HTR-8/SVneo (cell line): ENCODE measurements at regions not wholly inside any gene's neighbourhood (a gene's known extent, or its start where the extent isn't known, plus 50 kb on each side); places are given as distances from the start of the nearest gene placed in this dataset.
"Not testable (repeated sequence)": the region's sequence is repeated elsewhere in the genome, so short reads cannot be mapped to it uniquely, and the experiment has no call there.

Source experiments
- DNase-seq: peaks from one replicate; pipeline ENCODE4 v3.0.0; 2011; ENCODE audit warnings: low spot score, mixed read lengths; ENCODE audit not compliant: insufficient read length
- FAIRE-seq: peaks from 2 replicates; lab custom pipeline; 2011; peaks lifted over from hg19 to GRCh38; lab: Jason Lieb, UNC

DNA sequence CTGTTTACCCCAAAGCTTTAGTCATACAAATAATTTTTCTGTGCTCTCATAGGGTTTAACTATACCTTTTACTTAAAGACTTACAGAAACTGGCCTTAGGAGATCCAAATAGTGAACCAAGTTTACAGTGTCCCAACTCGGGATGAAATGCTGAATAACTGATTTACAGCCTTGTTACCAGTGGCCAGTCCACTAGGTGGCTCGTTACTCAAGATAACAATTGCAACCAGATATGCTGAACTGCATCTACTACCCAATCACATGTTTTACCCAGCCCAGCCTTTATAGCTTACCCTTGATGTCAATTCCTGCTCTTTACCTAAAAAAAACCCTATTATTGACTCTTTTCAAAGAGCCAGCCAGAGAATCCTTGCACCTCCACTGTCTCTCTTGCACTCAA lies 1148.8 kb upstream of the ADGRL4 start:
- no peak for FAIRE-seq
- no peak for DNase-seq

DNA sequence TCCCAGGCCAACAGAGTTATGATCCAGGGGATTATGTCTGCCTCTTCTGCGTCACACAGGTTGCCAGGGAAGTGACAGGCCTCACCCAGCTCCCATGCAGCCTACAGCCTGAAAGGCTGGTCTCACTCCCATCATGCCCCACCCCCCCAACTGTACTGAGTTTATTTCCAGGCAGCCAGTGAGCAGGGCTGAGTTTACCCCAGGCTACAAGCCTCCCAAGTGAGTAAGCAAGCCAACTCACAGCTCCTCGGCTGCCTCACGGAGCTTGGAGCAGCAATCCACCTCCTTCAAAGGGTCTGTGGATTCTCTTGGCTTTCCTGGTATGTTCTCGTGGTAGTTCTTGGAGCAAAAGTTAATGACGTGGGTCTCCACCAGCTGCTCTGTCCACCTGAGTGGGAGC lies 1147.6 kb upstream of the ADGRL4 start:
- no peak for FAIRE-seq

DNA sequence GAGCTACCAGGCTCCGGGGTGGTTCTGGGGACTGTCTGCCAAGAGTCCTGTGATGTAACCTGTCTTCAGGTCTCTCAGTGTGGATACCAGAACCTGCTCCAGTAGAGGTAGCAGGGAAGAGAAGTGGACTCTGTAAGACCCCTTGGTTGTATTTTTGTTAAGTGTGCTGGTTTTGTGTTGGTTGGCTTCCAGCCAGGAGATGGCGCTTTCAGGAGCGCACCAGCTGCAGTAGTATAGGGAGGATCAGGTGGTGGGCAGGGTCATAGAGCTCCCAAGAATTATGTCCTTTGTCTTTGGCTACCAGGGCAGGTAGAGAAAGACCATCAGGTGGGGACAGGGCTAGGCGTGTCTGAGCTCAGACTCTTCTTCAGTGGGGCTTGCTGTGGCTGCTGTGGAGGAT lies 1147.2 kb upstream of the ADGRL4 start:
- no peak for DNase-seq
- no peak for FAIRE-seq

More for the DNA sequence above, 1147.6 kb upstream of the ADGRL4 start:
- no peak for DNase-seq

DNA sequence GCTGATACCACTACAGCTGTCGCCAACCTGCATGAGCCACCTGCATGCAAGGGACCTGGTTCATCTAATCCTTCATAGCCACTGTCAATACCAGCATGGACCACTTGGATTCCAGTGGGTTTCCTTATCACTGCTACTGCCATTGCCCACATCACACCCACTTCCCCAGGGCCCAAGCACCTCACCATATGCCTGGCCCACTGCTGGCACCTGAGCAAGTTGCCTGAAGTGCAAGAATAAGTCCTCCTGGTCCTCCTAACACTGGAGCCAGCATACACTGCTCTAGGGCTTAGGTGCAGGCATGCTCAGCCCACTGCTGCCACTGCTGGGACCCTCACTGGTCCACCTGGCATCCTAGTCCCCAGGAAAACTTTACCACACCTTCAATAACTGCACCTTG lies 1136.8 kb upstream of the ADGRL4 start:
- no peak for DNase-seq
- FAIRE-seq: no peak

DNA sequence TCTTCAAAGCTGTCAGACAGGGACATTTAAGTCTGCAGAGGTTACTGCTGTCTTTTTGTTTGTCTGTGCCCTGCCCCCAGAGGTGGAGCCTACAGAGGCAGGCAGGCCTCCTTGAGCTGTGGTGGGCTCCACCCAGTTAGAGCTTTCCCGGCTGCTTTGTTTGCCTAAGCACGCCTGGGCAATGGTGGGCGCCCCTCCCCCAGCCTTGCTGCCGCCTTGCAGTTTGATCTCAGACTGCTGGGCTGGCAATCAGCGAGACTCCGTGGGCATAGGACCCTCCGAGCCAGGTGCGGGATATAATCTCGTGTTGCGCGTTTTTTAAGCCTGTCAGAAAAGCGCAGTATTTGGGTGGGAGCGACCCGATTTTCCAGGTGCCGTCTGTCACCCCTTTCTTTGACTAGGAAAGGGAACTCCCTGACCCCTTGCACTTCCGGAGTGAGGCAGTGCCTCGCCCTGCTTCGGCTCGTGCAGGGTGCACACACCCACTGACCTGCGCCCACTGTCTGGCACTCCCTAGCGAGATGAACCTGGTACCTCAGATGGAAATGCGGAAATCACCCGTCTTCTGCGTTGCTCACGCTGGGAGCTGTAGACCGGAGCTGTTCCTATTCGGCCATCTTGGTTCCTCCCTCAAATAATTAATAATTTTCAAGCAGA lies 1131.5 kb upstream of the ADGRL4 start:
- DNase-seq, FAIRE-seq: not testable (repeated sequence)

DNA sequence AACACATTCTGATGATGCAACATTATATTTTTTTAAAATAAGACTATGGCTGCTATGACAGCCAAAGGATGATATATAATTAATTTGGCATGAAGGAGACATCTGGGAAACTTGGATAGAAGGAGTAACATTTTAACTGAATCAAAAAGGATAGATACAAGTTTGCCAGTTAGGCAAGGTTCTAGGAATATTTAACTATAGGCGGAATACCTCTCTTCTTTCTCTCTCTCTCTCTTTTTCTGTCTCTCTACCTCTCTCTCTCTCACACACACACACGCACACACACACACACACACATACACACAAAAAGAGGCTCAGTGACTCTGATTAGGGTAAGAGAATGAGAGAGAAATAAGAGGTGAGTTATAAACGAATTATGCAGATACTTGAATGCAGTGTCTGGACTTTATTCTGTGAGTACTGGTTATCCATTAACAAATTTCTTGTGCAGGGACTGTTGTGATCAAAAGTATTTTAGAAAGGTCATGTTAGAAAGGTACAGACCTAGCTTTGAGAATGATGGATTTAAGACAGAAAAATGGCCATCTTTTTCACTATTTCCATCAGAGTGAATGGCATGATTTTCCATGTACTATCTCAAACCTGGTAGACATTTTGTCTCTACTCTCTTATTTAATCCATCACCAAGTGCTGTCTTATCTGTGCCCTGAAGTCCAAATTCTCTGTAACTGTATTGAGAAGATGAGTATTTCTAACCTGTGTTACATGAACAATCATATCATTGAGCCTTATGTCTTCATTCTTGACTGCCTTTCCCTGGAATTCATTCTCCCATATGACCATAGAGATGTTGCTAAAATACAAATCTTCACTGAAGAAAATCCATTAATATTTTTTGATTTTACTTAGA lies 1106.9 kb upstream of the ADGRL4 start:
- DNase-seq (no peak), FAIRE-seq (no peak)

DNA sequence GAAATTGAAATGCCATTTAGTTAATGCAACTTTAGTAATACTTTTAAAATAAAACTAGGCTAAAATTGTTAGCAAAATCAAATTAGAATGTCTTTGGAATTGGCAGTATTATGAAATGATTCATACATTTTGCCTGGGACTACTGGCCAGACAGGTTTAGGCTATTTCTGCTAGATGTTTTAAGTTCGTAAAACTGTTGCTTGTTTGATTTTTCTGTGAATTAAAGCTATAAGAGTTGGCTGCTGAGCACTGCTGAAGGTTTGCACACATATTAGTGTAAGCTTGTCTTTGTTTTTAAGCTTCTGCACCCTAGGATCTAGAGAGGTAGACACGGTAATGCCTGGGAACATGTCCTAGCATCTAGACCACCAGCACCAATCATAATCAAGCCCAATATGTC lies 1094.6 kb upstream of the ADGRL4 start:
- no peak for FAIRE-seq
- DNase-seq: no peak

DNA sequence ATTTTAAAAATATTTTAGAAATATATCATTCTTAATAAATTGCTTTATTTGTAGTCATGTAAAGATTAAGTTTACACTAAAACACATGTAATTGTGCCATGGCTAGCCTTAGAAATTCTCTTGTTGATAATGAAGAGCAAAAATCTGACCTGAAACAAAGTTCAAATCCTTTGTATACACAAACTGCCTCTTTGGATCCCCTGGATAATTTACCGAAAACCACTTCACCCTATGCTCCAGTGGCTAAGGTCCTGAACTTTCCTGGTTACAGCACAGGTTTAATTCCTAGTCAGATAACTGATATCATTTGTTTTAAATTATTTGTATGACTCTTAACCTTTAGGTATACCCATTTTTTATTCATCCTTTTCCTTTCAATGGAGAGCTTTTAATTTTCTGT lies 1093.2 kb upstream of the ADGRL4 start:
- DNase-seq: no peak
- no peak for FAIRE-seq

DNA sequence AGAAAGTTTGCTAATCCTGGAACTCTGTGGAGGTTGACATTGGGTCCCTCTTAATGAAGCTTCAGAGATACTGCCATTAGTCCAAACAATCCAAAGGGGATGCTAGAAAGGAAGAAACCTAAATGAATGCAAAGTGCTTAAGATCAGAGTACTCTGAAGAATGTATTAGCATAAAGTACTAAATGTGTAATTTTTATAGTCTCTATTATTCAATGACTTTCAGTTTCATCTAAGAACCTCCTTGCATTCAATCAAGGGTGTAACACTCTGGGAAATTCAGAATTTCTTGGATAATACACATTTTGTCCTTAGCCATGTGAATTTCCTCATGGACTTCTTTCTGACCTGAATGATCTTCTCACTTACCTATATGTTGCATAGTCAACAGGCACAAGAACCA lies 1078.5 kb upstream of the ADGRL4 start:
- FAIRE-seq (no peak), DNase-seq (no peak)

DNA sequence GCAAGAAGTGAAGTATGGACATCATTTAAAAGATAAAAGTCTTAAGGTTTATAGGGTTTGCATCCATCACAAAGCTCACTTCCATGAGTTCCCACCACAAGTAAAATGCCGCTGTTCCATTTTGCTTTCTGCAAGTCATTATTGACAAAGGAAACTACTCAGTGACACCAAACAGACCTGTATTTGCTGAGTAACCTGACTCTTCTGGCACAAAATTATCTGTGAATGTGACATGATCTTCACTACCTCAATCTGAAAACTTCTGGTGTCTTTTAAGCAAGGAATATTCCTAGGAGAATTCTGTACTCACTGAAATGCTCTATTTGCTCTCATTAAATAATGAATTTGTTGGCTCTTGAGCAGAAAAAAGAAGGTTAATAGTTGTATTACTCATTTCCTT lies 1077.4 kb upstream of the ADGRL4 start:
- FAIRE-seq: no peak
- DNase-seq: no peak

DNA sequence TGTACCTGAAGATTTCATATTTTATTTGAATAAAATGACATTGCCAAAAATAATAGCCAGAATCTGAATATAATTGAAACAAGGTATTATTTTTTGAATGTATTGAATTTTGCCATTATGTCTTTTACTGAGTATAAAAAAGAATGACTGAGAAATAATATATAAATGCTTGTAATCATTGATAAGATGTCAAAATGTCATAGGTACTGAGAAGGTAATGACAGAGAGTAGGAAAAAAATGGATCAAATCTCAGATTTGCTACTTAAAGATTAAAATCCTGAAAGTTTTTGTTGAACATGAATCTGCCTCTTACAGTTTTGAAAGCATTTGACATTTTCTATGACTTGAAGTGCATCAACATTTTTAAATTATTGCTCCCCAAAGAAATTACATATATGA lies 1069.9 kb upstream of the ADGRL4 start:
- FAIRE-seq (no peak), DNase-seq (no peak)

DNA sequence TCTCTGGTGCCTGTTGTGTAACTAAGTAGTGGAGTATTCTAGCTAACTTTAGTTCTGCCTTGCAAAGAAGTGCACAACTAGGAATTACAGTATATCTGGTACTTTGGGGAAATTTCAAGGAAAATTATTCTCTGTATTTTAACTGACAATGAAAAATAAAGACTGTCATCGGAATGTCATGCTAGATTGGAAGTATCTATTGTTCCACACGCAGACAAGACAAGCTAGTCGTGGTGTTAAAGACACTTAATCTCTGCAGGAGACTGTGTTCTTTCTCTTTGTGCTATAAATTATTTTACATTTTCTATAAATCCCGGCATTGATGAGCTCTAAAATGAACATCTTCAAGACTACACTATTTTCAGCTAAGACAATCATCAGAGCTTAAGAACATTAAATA lies 1068.8 kb upstream of the ADGRL4 start:
- FAIRE-seq (no peak), DNase-seq (no peak)

DNA sequence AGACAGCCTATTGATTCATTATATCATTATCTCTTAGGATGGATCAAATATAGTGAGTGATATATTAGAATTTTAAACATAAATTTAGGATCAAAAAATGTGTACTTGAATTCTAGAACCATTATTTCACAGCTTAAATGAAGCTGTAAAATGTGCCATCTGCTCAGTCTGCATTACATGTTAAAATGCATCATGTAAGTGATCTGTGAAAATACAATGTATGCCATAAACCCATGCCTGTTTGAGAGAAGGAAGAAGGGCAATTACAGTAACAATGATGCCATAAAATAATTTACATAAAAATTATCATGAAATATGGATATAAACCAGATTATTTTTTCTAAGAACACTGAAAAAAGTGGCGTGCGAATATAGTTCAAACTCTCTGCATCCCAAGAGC lies 1066.0 kb upstream of the ADGRL4 start:
- FAIRE-seq: no peak
- no peak for DNase-seq

DNA sequence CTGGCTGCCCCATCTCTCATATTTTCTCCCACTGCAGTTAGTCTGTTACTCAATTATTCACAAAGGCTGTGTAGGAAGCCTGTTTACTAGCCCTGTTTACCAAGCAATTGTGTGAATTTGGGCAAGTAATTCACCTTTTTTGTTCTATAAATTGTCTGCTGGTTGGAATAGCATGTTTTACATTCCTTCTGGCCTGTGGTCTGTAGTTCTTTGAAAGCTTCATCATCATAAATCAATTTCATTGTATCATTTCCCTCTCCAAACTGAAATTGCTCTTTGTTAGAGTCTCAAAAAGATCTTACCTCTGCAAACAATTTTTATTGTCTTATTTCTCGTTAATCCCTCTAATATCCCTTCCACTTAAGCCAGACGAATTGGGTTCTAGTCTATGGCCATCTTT lies 1059.5 kb upstream of the ADGRL4 start:
- FAIRE-seq (no peak), DNase-seq (no peak)

DNA sequence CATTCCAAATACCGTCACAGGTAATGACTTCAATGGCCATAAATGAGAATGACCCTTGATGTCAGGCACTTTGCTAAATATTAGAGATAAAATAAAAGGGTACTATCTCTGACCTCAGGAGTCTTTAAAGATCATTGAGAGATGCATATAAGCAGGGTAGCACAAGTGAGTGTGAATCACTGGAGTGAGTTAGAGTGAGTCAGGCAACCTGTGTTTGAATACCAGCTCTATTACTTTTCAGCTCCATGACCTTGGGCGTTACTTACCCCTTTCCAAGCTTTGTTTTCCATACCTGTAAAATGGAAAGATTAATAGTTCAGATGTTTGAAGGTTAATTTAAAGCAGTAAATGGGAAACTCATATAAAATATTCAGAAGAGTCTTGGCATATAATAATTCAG lies 1058.0 kb upstream of the ADGRL4 start:
- FAIRE-seq: no peak
- DNase-seq: no peak

DNA sequence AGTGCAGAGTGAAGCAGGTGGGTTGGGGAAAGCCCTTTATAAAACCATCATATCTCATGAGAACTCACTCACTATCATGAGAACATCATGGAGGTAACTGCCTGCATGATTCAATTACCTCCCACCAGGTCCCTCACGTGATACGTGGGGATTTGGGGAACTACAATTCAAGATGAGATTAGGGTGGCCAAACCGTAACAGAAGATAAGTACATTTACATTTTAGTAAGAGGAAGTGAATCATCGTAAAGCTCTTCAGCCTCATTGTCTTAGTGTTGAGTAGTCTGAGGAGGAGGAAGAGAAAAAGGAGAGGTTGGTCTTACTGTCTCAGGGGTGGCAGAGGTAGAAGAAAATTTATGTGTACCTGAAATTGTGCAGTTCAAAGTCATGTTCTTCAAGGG lies 1053.4 kb upstream of the ADGRL4 start:
- no peak for FAIRE-seq

DNA sequence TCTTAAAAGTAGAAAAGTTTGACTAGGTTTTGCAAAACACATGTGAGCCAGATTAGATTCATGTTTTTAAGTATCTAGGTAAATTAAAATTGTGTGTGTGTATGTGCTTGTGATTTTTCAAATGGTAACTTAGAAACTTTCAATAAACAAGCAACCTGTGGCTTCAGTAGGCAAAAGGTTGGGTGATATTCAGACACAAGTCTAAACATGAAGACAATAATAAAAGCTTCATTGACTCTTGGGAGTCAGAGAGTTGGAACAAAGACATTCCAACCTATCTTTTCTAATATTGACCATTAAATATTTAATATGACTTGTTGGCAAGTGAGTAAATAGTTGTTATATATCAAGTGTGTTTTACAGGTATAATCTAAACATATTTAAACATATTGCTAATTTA lies 1049.6 kb upstream of the ADGRL4 start:
- DNase-seq (no peak), FAIRE-seq (no peak)

More for the DNA sequence above, 1053.4 kb upstream of the ADGRL4 start:
- DNase-seq: no peak

DNA sequence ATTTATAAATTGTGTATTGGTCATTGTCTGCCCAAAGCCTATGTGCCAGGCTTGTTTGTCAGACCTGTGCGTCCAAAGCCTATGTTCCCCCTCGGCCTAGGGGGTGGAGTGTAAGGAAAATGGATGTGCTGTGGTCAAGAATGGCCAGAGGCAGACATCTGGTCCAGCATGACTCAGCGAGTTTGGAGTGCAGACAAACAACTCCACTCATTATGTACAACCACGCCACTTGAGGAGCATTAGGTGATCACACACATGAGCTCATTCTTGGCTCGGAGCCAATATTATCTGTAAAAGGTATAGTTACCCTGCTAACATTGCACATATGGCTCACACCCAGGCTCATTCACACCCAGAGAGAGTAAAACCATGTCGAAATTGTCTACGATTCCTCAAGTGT lies 1047.6 kb upstream of the ADGRL4 start:
- no peak for FAIRE-seq
- DNase-seq: no peak

DNA sequence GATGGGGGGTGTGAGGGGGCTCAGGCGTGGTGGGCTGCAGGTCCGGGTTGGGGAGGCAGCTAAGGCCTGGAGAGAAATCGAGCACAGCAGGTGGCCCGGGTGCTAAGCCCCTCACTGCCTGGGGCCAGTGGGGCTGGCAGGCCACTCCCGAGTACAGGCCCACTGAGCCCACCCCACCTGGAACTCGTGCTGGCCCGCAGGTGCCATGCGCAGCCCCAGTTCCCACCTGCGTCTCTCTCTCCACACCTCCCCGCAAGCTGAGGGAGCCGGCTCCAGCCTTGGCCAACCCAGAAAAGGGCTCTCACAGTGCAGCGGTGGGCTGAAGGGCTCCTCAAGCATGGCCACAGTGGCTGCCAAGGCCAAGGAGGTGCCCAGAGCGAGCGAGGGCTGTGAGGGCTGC lies 1047.1 kb upstream of the ADGRL4 start:
- no peak for FAIRE-seq
- DNase-seq: no peak

DNA sequence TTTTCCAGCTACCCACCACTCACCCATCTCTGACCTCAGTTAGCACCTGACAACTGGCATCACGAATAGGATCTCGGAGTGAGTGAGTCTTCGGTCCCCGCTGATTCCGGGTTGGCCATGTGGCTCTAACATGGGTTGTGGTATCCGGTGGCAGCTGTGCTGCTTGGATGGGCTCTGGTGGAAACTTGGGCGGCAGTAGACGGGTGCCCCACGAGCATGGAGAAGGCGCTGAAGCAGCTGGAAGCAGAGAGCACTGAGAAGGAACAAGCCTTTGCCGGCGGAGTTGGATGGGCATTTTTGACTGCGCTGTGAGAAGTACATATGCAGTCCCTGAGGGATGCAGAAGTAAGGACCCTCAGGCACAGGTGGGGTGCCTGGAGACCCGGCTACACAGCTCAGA lies 1044.0 kb upstream of the ADGRL4 start:
- DNase-seq: no peak

DNA sequence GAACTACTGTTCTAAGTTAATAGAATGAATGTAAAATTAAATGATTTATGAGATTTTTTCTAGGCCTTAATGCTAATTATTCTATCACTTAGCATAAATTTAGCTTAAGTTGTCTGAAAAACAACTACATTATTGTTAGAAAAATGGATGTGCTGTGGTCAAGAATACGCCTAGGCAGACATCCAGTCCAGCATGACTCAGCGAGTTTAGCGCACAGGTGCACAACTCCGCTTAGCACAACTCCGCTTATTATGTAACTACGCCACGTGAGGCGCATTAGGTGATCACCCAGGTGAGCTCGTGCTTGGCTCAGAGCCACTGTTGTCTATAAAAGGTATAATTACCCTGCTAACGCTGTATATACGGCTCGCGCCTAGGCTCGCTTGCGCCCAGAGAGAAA lies 1043.6 kb upstream of the ADGRL4 start:
- no peak for DNase-seq
- no peak for FAIRE-seq

More for the DNA sequence above, 1044.0 kb upstream of the ADGRL4 start:
- FAIRE-seq: no peak

DNA sequence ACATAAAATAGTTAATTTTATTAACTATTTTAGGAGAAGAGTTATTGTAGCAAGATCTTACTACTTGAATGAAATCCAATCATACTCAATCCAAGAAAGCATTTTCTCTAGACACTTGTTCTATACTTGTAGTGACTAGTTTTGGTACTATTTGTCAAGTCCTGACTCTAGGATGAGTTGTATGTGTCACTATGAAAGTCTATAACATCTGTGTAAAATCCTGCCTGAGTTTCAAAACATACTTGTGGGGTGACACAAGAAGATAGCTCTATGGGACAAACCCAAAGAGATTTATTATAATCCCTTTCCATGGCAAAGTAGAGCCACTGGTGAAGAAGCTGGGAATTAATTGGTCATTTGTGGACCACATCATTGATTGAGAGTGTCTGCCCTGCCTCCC lies 1042.2 kb upstream of the ADGRL4 start:
- FAIRE-seq: no peak
- no peak for DNase-seq
